ENCODE measurements at regions not wholly inside any gene's neighbourhood (a gene's known extent, or its start where the extent isn't known, plus 50 kb on each side); places are given as distances from the start of the nearest gene placed in this dataset.
"Not testable (repeated sequence)": the region's sequence is repeated elsewhere in the genome, so short reads cannot be mapped to it uniquely, and the experiment has no call there.

DNA sequence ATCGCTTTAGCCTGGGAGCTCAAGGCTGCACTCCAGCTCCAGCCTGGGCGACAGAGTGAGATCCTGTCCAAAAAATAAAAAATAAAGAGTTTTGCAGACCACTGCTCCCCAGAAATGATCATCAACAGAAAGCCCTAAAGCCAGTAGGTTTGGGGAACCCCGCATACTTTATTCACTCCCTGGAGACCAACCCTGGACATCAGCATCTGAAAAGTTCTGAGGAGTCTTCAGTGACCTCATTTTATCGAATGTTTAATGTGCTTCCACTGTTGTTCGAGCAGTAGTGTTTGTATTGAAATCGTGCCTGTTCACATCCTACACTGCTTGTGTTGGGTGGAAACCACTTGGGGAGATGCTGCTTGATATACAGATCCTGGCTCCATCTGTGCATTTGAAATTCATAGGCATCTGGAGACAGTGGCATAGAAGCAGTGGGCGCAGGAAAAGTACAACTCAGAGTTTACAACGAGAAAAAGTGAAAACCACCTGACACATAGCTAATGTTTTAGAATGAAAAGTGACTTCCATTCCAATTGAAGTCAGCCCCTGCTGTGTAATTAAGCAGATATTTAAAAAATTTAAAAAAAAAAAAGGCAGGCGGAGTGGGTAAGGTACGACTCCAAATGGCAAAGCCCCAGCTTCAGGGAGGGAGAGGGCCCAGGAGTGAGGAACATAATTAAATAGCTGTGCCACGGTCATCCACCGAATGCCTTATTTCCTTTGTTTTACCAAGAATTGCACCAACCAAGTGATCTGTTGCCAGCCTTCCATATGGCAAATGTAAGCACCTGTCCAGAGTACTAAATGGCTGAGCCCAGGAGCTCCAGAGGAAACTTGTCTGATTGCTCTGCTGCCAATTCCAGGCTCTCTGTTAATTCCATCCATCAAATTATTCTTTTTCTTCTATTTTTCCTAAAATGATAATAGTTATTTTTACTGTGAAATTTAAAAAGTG, 100.4 kb upstream of the NAA20 start:
- H3K4me1 ChIP-seq (ENCODE audit: control insufficient read depth, insufficient read depth, low read length): no peaks in the 10 kb centered on the region
- no peaks in the 10 kb centered on the region for H3K27me3 ChIP-seq (ENCODE audit: control insufficient read depth, insufficient read depth, low read length)
- H3K4me3 ChIP-seq (ENCODE audit: low read length): no peak overlapping the region
- no peak overlapping the region for H3K27ac ChIP-seq (ENCODE audit: low read depth, low read length)
- H3K36me3 ChIP-seq (ENCODE audit: control insufficient read depth, insufficient read depth, low read length): peaks cover 3% of the 10 kb centered on the region
- H3K9ac ChIP-seq (ENCODE audit: low read length): no peak overlapping the region

DNA sequence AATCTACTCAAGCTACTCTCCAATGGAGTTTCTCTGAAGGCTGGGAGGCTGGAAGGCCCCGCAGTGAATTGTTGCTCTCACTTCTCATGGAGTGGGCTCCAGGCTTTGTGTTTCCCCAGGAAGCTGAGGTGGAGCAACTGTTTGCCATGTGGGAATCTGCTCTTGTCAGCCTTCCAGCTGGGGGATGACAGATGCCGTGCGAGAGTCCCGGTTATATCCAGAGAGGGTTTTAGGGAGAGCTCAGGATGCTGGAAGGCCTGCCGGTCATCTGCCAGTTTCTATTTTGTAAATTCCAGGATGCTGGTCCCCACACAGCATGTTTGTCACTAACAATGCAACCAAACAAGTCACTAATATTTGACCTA, 98.2 kb upstream of the NAA20 start:
- Histone ChIP-seq H3K27me3 (ENCODE audit: control insufficient read depth, insufficient read depth, low read length) (no peaks in the 10 kb centered on the region), H3K36me3 (ENCODE audit: control insufficient read depth, insufficient read depth, low read length) (peaks cover 3% of the 10 kb centered on the region), H3K4me1 (ENCODE audit: control insufficient read depth, insufficient read depth, low read length) (no peaks in the 10 kb centered on the region), H3K9ac (ENCODE audit: low read length) (no peak overlapping the region), H3K27ac (ENCODE audit: low read depth, low read length) (no peak overlapping the region), H3K4me3 (ENCODE audit: low read length) (no peak overlapping the region)

DNA sequence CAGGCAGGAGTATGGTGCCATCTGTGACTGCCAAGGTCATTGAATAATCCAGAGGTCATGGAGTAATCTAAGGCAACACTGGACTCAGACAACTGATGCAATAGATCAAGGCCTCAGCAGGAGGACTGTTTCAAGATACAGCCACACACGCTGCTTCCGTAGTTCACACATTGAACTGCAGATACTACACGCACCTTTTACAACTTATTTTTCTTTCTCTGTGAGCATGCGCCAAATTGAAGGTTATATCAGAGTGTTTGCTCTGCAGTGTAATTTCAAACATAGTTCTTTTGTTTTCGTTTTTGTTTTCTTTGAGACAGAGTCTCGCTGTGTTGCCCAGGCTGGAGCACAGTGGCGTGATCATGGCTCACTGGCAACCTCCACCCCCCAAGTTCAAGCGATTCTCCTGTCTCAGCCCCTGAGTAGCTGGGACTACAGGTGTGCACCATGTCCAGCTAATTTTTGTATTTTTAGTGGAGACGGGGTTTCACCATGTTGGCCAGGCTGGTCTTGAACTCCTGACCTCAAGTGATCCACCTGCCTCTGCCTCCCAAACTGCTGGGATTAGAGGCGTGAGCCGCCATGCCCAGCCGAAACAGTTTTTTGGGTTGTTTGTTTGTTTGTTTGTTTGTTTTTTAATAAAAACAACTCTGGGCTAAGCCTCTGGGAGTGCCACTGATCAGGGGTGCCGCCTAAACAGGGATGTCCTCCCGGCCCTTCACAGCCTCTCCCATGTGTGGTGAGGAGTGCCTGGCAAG, 96.6 kb upstream of the NAA20 start:
- H3K27me3 ChIP-seq (ENCODE audit: control insufficient read depth, insufficient read depth, low read length): no peaks in the 10 kb centered on the region
- no peak overlapping the region for H3K27ac ChIP-seq (ENCODE audit: low read depth, low read length)
- H3K36me3 ChIP-seq (ENCODE audit: control insufficient read depth, insufficient read depth, low read length): no peaks in the 10 kb centered on the region
- no peaks in the 10 kb centered on the region for H3K4me1 ChIP-seq (ENCODE audit: control insufficient read depth, insufficient read depth, low read length)
- no peak overlapping the region for H3K9ac ChIP-seq (ENCODE audit: low read length)
- no peak overlapping the region for H3K4me3 ChIP-seq (ENCODE audit: low read length)

DNA sequence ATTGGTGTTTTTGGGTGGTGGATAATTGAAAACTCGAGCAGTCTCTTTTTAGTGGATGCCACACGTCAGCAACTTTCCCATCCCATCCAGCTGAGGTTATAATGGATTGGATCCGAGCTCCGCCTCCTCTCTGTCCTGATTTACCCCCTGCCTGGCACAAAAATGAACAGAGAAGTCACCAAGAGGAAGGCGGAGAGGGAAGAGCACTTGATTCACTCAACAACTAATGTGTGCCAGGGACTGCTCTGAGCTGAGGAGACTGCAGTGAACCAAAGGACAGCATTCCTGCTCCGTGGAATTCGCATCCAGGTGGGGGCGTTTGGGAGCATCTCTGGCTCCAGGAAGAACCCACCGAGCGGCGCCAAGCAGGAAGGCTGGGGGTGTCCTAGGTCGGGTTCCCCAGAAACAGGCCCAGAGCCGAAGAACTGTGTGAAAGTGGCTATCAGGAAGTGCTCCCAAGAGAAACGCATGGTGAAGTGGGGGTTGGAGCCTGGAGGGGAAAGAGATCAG, 95.8 kb upstream of the NAA20 start:
- Histone ChIP-seq H3K36me3 (ENCODE audit: control insufficient read depth, insufficient read depth, low read length) (no peaks in the 10 kb centered on the region), H3K9ac (ENCODE audit: low read length) (no peak overlapping the region), H3K27ac (ENCODE audit: low read depth, low read length) (no peak overlapping the region), H3K4me3 (ENCODE audit: low read length) (no peak overlapping the region), H3K4me1 (ENCODE audit: control insufficient read depth, insufficient read depth, low read length) (no peaks in the 10 kb centered on the region), H3K27me3 (ENCODE audit: control insufficient read depth, insufficient read depth, low read length) (no peaks in the 10 kb centered on the region)

DNA sequence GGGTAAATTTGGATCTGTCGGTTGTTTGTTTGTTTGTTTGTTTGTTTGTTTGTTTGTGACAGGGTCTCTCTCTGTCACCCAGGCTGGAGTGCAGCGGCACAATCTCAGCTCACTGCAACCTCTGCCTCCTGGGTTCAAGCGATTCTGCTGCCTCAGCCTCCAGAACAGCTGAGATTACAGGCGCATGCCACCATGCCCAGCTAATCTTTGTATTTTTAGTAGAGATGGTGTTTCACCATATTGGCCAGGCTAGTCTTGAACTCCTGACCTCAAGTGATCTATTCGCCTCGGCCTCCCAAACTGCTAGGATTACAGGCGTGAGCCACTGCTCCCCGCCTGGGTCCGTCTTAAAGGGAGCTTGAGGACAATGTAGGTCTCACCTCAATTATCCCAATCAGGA, 95.3 kb upstream of the NAA20 start:
- H3K9ac ChIP-seq (ENCODE audit: low read length); H3K36me3 ChIP-seq (ENCODE audit: control insufficient read depth, insufficient read depth, low read length); H3K4me3 ChIP-seq (ENCODE audit: low read length); H3K4me1 ChIP-seq (ENCODE audit: control insufficient read depth, insufficient read depth, low read length); H3K27ac ChIP-seq (ENCODE audit: low read depth, low read length); H3K27me3 ChIP-seq (ENCODE audit: control insufficient read depth, insufficient read depth, low read length): not testable (repeated sequence)

DNA sequence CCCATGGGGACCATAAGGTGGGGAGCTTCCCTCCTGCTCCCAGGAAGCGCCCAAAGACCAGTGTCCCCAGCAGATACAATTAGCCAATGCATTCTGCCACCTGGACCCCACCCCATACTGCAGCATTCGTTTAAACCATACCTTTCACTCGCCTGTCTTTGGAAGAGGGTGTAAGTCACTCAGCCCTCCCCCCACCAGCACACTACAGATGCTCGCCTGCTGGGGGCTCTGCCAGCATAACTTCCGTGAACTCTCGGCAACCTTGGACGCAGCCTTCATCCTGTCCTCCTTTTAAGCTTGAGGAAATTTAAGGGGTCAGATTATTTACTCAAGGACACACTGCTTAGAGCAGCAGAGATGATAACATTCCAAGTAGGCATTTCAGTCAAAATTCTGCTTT, 94.4 kb upstream of the NAA20 start:
- H3K9ac ChIP-seq (ENCODE audit: low read length): no peak overlapping the region
- H3K36me3 ChIP-seq (ENCODE audit: control insufficient read depth, insufficient read depth, low read length): no peaks in the 10 kb centered on the region
- no peak overlapping the region for H3K4me3 ChIP-seq (ENCODE audit: low read length)
- no peaks in the 10 kb centered on the region for H3K27me3 ChIP-seq (ENCODE audit: control insufficient read depth, insufficient read depth, low read length)
- no peaks in the 10 kb centered on the region for H3K4me1 ChIP-seq (ENCODE audit: control insufficient read depth, insufficient read depth, low read length)
- H3K27ac ChIP-seq (ENCODE audit: low read depth, low read length): no peak overlapping the region

DNA sequence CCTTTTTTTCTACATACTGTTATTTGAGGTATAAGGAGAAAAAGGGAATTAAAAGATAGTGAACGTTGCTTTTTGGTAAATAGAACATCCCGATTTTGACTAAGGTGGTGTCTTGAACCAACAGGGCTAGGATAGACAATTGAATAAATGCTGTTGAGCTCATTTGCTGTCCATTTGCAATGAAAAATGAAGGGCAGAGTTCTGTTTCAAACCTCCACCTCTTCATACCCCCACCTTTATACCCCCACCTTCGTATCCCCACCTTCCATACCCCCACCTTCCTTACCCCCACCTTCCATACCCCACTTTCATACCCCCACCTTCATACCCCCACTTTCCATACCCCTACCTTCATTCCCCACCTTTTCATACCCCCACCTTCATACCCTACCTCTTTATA, 93.4 kb upstream of the NAA20 start:
- Histone ChIP-seq H3K27me3 (ENCODE audit: control insufficient read depth, insufficient read depth, low read length) (no peaks in the 10 kb centered on the region), H3K27ac (ENCODE audit: low read depth, low read length) (no peak overlapping the region), H3K4me3 (ENCODE audit: low read length) (no peak overlapping the region), H3K36me3 (ENCODE audit: control insufficient read depth, insufficient read depth, low read length) (no peaks in the 10 kb centered on the region), H3K4me1 (ENCODE audit: control insufficient read depth, insufficient read depth, low read length) (no peaks in the 10 kb centered on the region), H3K9ac (ENCODE audit: low read length) (no peak overlapping the region)

DNA sequence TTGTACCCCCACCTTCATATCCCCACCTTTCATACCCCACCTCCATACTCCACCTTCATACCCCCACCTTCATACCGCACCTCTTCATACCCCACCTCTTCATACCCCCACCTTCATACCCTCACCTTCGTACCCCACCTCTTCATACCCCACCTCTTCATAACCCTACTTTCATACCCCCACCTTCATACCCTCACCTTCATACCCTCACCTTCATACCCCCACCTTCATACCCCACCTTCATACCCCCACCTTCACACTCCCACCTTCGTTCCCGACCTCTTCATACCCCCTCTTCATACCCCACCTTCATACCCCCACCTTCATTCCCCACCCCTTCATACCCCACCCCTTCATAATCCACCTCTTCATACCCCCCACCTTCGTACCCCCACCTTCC, 92.9 kb upstream of the NAA20 start:
- Histone ChIP-seq H3K27me3 (ENCODE audit: control insufficient read depth, insufficient read depth, low read length) (no peaks in the 10 kb centered on the region), H3K9ac (ENCODE audit: low read length) (no peak overlapping the region), H3K27ac (ENCODE audit: low read depth, low read length) (no peak overlapping the region), H3K4me3 (ENCODE audit: low read length) (no peak overlapping the region), H3K4me1 (ENCODE audit: control insufficient read depth, insufficient read depth, low read length) (no peaks in the 10 kb centered on the region), H3K36me3 (ENCODE audit: control insufficient read depth, insufficient read depth, low read length) (no peaks in the 10 kb centered on the region)

DNA sequence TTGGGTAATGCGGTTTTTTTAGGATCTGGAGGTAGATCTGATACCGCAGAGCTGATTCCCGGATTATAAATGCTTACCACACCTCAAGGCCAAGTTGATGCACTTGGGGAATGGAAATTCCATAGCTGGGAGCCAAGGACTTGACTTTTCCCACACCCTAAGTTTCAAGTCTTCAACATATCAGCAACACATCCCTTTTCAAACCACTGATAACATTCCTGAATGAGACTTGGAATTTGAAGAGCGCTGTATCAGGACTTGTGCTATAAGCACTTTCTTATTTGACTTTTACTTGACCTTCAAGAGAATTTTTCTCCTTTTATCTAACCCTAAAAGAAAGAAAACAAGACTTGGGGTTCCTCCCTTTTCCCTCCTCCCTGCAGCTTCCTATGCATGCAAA, 90.6 kb upstream of the NAA20 start:
- Histone ChIP-seq H3K27me3 (ENCODE audit: control insufficient read depth, insufficient read depth, low read length) (no peaks in the 10 kb centered on the region), H3K4me1 (ENCODE audit: control insufficient read depth, insufficient read depth, low read length) (no peaks in the 10 kb centered on the region), H3K27ac (ENCODE audit: low read depth, low read length) (no peak overlapping the region), H3K9ac (ENCODE audit: low read length) (no peak overlapping the region), H3K36me3 (ENCODE audit: control insufficient read depth, insufficient read depth, low read length) (no peaks in the 10 kb centered on the region), H3K4me3 (ENCODE audit: low read length) (no peak overlapping the region)

DNA sequence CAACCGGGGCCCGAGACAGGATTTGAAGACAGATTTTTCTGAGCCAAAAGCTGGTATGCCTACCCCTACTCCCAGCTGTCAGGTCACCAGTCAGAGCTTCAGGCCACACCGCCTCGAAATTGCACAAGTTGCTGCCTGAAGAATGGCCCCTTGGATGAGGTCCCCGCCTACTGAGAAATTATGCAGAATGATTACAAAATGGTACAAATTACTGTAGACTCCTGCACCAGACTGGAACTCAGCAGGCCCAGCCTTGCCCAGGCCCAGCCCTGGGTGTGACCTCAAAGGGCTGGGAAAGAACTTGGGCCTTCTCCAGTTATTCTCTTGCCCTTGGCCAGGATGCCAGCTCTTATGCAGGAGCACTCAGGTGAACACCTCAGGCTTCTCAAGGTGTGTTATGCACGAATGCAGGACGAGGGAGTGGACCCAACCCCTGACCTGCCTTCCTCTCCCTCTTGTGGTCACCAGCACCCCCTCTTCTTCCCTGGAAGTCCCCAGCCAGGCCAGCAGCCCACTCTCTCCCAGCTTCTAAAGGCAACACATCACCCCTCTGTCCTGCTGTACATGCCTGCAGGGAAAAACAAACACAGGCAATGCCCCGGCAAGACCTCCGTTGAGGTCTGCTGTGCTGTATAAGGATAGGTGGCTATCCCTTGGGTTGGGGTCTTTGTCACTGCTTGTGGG, 88.7 kb upstream of the NAA20 start:
- H3K27me3 ChIP-seq (ENCODE audit: control insufficient read depth, insufficient read depth, low read length): no peaks in the 10 kb centered on the region
- no peak overlapping the region for H3K27ac ChIP-seq (ENCODE audit: low read depth, low read length)
- H3K9ac ChIP-seq (ENCODE audit: low read length): no peak overlapping the region
- no peak overlapping the region for H3K4me3 ChIP-seq (ENCODE audit: low read length)
- peaks cover 7% of the 10 kb centered on the region for H3K4me1 ChIP-seq (ENCODE audit: control insufficient read depth, insufficient read depth, low read length)
- no peaks in the 10 kb centered on the region for H3K36me3 ChIP-seq (ENCODE audit: control insufficient read depth, insufficient read depth, low read length)

DNA sequence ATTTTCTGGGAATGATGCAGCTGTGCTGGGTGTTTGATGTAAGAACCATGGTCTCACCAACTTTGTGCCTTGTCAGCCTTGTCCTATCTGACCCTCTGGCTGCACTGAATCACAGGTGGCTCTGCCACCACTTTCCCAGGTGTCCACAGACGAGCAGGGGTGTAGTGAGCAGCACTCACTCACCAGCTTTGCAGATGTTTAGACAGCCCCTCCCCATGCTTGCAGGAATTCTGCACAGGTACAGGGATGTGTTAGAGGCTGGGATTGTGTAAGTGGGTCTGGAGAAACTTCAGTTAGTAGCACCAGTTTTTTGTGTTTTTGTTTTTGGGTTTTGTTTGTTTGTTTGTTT, 88.2 kb upstream of the NAA20 start:
- Histone ChIP-seq H3K4me1 (ENCODE audit: control insufficient read depth, insufficient read depth, low read length) (peaks cover 7% of the 10 kb centered on the region), H3K9ac (ENCODE audit: low read length) (no peak overlapping the region)

DNA sequence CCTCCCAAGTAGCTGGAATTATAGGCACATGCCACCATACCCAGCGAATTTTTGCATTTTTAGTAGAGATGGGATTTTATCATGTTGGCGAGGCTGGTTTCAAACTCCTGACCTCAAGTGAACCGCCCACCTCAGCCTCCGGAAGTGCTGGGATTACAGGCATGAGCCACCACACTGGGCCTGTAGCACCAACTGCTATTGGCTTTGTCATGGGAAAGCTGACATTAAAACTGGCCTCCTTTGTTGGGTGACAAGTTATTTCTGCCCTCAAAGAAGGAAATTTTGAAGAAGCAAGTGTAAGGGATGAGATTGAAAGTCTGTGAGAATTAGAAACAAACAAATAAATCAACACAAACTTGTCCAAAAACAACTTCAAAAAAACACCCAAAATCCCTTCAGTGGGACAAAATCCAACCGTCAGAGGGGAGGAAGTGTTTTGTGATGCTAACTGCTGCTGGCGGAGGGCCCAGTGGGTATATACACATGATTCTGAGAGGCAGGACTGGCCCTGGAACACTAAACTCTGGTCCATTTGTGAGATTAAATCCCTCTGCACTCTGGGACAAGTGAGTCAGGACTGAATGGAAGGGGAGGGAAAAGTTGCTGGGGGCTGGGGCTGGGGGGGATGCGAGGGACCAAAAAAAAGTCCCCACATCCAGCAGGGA, 87.5 kb upstream of the NAA20 start:
- no peaks in the 10 kb centered on the region for H3K36me3 ChIP-seq (ENCODE audit: control insufficient read depth, insufficient read depth, low read length)
- no peak overlapping the region for H3K9ac ChIP-seq (ENCODE audit: low read length)
- H3K27ac ChIP-seq (ENCODE audit: low read depth, low read length): no peak overlapping the region
- H3K4me1 ChIP-seq (ENCODE audit: control insufficient read depth, insufficient read depth, low read length): peaks cover 7% of the 10 kb centered on the region
- no peaks in the 10 kb centered on the region for H3K27me3 ChIP-seq (ENCODE audit: control insufficient read depth, insufficient read depth, low read length)
- H3K4me3 ChIP-seq (ENCODE audit: low read length): no peak overlapping the region

More for the DNA sequence above, 88.2 kb upstream of the NAA20 start:
- H3K4me3 ChIP-seq (ENCODE audit: low read length): no peak overlapping the region
- no peak overlapping the region for H3K27ac ChIP-seq (ENCODE audit: low read depth, low read length)
- H3K27me3 ChIP-seq (ENCODE audit: control insufficient read depth, insufficient read depth, low read length): no peaks in the 10 kb centered on the region
- H3K36me3 ChIP-seq (ENCODE audit: control insufficient read depth, insufficient read depth, low read length): no peaks in the 10 kb centered on the region
